ACC112 (cell line): ENCODE measurements at regions not wholly inside any gene's neighbourhood (a gene's known extent, or its start where the extent isn't known, plus 50 kb on each side); places are given as distances from the start of the nearest gene placed in this dataset.

Experiments
- H2AFZ ChIP-seq: fragments of 200-600 bp; sonication (generic); one replicate; pipeline ENCODE4 v1.6.0; 2017; ENCODE audit warnings: antibody characterized with exemption, low read length; ENCODE audit not compliant: unreplicated experiment
- H3K27ac ChIP-seq: fragments of 200-600 bp; sonication (generic); 2 replicates; pipeline ENCODE4 v1.5.1; 2014; ENCODE audit warnings: low read depth, mild to moderate bottlenecking, antibody characterized with exemption, low read length, moderate library complexity
- H3K27me3 ChIP-seq: fragments of 200-600 bp; sonication (generic); 2 replicates; pipeline ENCODE4 v1.6.1; 2014; ENCODE audit warnings: mild to moderate bottlenecking, antibody characterized with exemption, low read length, moderate library complexity, mixed read lengths; ENCODE audit not compliant: insufficient read depth
- H3K36me3 ChIP-seq: fragments of 200-600 bp; sonication (generic); 2 replicates; pipeline ENCODE4 v1.6.1; 2016; ENCODE audit warnings: mild to moderate bottlenecking, antibody characterized with exemption, low read length, moderate library complexity, mixed read lengths; ENCODE audit not compliant: insufficient read depth
- H3K4me1 ChIP-seq: fragments of 200-600 bp; sonication (generic); one replicate; pipeline ENCODE4 v1.6.1; 2016; ENCODE audit warnings: low read length, mixed read lengths; ENCODE audit not compliant: insufficient read depth, unreplicated experiment, control insufficient read depth
- H3K4me3 ChIP-seq: fragments of 200-600 bp; sonication (generic); 2 replicates; pipeline ENCODE4 v1.5.1; 2014; ENCODE audit warnings: mild to moderate bottlenecking, low read depth, low read length
- H3K79me2 ChIP-seq: fragments of 200-600 bp; sonication (generic); one replicate; pipeline ENCODE4 v1.6.0; 2016; ENCODE audit warnings: low read length; ENCODE audit not compliant: control insufficient read depth, unreplicated experiment, insufficient read depth

GRCh38 chr2:8256905-8257304 lies 425.0 kb upstream of the ID2 start:
- 0 out of 2 replicates have a peak, but pooled peaks cover 2% of the 10 kb centered on the region for H3K27me3 ChIP-seq
- H3K27ac ChIP-seq = no peak overlapping the region
- no peak overlapping the region for H3K4me3 ChIP-seq
- no peaks in the 10 kb centered on the region for H3K79me2 ChIP-seq
- H3K36me3 ChIP-seq = no peaks in the 10 kb centered on the region
- H2AFZ ChIP-seq = no peak overlapping the region
- H3K4me1 ChIP-seq = no peaks in the 10 kb centered on the region

- Histone ChIP-seq H3K4me3 (no peak overlapping the region), H3K36me3 (no peaks in the 10 kb centered on the region), H2AFZ (no peak overlapping the region), H3K4me1 (no peaks in the 10 kb centered on the region), H3K27me3 (0 out of 2 replicates have a peak, but pooled peaks cover 2% of the 10 kb centered on the region), H3K79me2 (no peaks in the 10 kb centered on the region), H3K27ac (no peak overlapping the region)
Measured at GRCh38 chr2:8257502-8257901, 424.4 kb upstream of the ID2 start.

GRCh38 chr2:8258406-8258805 lies 423.4 kb upstream of the ID2 start:
- no peaks in the 10 kb centered on the region for H3K79me2 ChIP-seq
- no peak overlapping the region for H3K27ac ChIP-seq
- H3K4me3 ChIP-seq = no peak overlapping the region
- H3K27me3 ChIP-seq = peaks cover 4% of the 10 kb centered on the region; the same call in 1 of the 2 replicates
- H3K4me1 ChIP-seq = no peaks in the 10 kb centered on the region
- H3K36me3 ChIP-seq = no peaks in the 10 kb centered on the region
- H2AFZ ChIP-seq = no peak overlapping the region

- H3K79me2 ChIP-seq = no peaks in the 10 kb centered on the region
- H3K36me3 ChIP-seq = no peaks in the 10 kb centered on the region
- H3K4me1 ChIP-seq = no peaks in the 10 kb centered on the region
- H3K27me3 ChIP-seq = peaks cover 8% of the 10 kb centered on the region; the same call in 1 of the 2 replicates
- H3K27ac ChIP-seq = no peak overlapping the region
- H2AFZ ChIP-seq = no peak overlapping the region
- H3K4me3 ChIP-seq = no peak overlapping the region
Measured at GRCh38 chr2:8259106-8259840, 422.6 kb upstream of the ID2 start.

- Histone ChIP-seq H3K36me3 (no peaks in the 10 kb centered on the region), H2AFZ (no peak overlapping the region), H3K27me3 (peaks cover 8% of the 10 kb centered on the region; the same call in 1 of the 2 replicates), H3K79me2 (no peaks in the 10 kb centered on the region), H3K27ac (no peak overlapping the region), H3K4me1 (no peaks in the 10 kb centered on the region), H3K4me3 (no peak overlapping the region)
Measured at GRCh38 chr2:8259841-8260178, 422.0 kb upstream of the ID2 start.

- Histone ChIP-seq H3K79me2 (no peaks in the 10 kb centered on the region), H3K27me3 (peaks cover 8% of the 10 kb centered on the region; the same call in 1 of the 2 replicates), H3K36me3 (no peaks in the 10 kb centered on the region), H3K4me3 (no peak overlapping the region), H3K27ac (no peak overlapping the region), H3K4me1 (no peaks in the 10 kb centered on the region), H2AFZ (no peak overlapping the region)
Measured at GRCh38 chr2:8260213-8260612, 421.6 kb upstream of the ID2 start.

- Histone ChIP-seq H3K4me3 (no peak overlapping the region), H3K4me1 (peaks cover 8% of the 10 kb centered on the region), H2AFZ (no peak overlapping the region), H3K27me3 (peaks cover 6% of the 10 kb centered on the region; the same call in 1 of the 2 replicates), H3K36me3 (no peaks in the 10 kb centered on the region), H3K27ac (no peak overlapping the region), H3K79me2 (no peaks in the 10 kb centered on the region)
Measured at GRCh38 chr2:8263901-8264300, 418.0 kb upstream of the ID2 start.

GRCh38 chr2:8264981-8265380 lies 416.9 kb upstream of the ID2 start:
- H3K79me2 ChIP-seq = no peaks in the 10 kb centered on the region
- no peak overlapping the region for H3K4me3 ChIP-seq
- peaks cover 6% of the 10 kb centered on the region; the same call in 1 of the 2 replicates for H3K27me3 ChIP-seq
- H3K27ac ChIP-seq = no peak overlapping the region
- H3K36me3 ChIP-seq = no peaks in the 10 kb centered on the region
- H3K4me1 ChIP-seq = peaks cover 8% of the 10 kb centered on the region
- H2AFZ ChIP-seq = no peak overlapping the region

- Histone ChIP-seq H3K79me2 (no peaks in the 10 kb centered on the region), H2AFZ (no peak overlapping the region), H3K4me1 (peaks cover 8% of the 10 kb centered on the region), H3K4me3 (no peak overlapping the region), H3K36me3 (no peaks in the 10 kb centered on the region), H3K27me3 (peaks cover 6% of the 10 kb centered on the region; the same call in 1 of the 2 replicates), H3K27ac (no peak overlapping the region)
Measured at GRCh38 chr2:8265476-8266226, 416.2 kb upstream of the ID2 start.

- Histone ChIP-seq H3K4me1 (peaks cover 8% of the 10 kb centered on the region), H3K36me3 (no peaks in the 10 kb centered on the region), H3K27me3 (peaks cover 6% of the 10 kb centered on the region; the same call in 1 of the 2 replicates), H3K27ac (no peak overlapping the region), H3K4me3 (no peak overlapping the region), H3K79me2 (no peaks in the 10 kb centered on the region), H2AFZ (no peak overlapping the region)
Measured at GRCh38 chr2:8266563-8266962, 415.3 kb upstream of the ID2 start.

- Histone ChIP-seq H3K4me3 (no peak overlapping the region), H3K27ac (no peak overlapping the region), H3K36me3 (no peaks in the 10 kb centered on the region), H2AFZ (no peak overlapping the region), H3K27me3 (peaks cover 6% of the 10 kb centered on the region; the same call in 1 of the 2 replicates), H3K4me1 (peaks cover 8% of the 10 kb centered on the region), H3K79me2 (no peaks in the 10 kb centered on the region)
Measured at GRCh38 chr2:8267048-8267447, 414.8 kb upstream of the ID2 start.
